ENCODE measurements at regions not wholly inside any gene's neighbourhood (a gene's known extent, or its start where the extent isn't known, plus 50 kb on each side); places are given as distances from the start of the nearest gene placed in this dataset.

GRCh38 chr10:110366635-110367034 lies 61.9 kb upstream of the SMNDC1 start:
- TF ChIP-seq CTCF (optimal IDR thresholded peaks at IDR 0.05 in 1 of 3, IDR thresholded peaks at IDR 0.05 in 1 of 3, conservative IDR thresholded peaks at IDR 0.05 in 1 of 3; ENCODE audit: extremely low read depth in 1 of 3, insufficient read depth in 2 of 3, low read length in 3 of 3) (no peak), EZH2 (IDR thresholded peaks at IDR 0.05; ENCODE audit: low read length) (no peak)

All from keratinocyte (primary cell).